HG03025 (cell line): ENCODE measurements at regions not wholly inside any gene's neighbourhood (a gene's known extent, or its start where the extent isn't known, plus 50 kb on each side); places are given as distances from the start of the nearest gene placed in this dataset.

Experiments
- ATAC-seq: cut with Tn5 transposase; IDR thresholded peaks from one replicate; pipeline ENCODE4 v1.9.1; 2021; ENCODE audit warnings: mild to moderate bottlenecking, moderate library complexity; ENCODE audit not compliant: unreplicated experiment, low FRiP score

- ATAC-seq, result no peak
Observed at GRCh38 chr15:62561571-62561970, 396.5 kb upstream of the C2CD4B start.

GRCh38 chr15:62564886-62565633 lies 400.0 kb upstream of the C2CD4B start:
- ATAC-seq, result no peak

GRCh38 chr15:62565634-62566026 lies 400.5 kb upstream of the C2CD4B start:
- no peak for ATAC-seq

GRCh38 chr15:62566248-62566647 lies 401.2 kb upstream of the C2CD4B start:
- no peak for ATAC-seq

- no peak for ATAC-seq
Observed at GRCh38 chr15:62567501-62567900, 402.4 kb upstream of the C2CD4B start.

GRCh38 chr15:62568004-62568403 lies 402.9 kb upstream of the C2CD4B start:
- ATAC-seq, result no peak

- no peak for ATAC-seq
Observed at GRCh38 chr15:62568702-62569101, 403.6 kb upstream of the C2CD4B start.

- ATAC-seq, result no peak
Observed at GRCh38 chr15:62569460-62570404, 404.6 kb upstream of the C2CD4B start.

GRCh38 chr15:62570405-62570783 lies 405.3 kb upstream of the C2CD4B start:
- ATAC-seq, result no peak

GRCh38 chr15:62571072-62571471 lies 406.0 kb upstream of the C2CD4B start:
- ATAC-seq, result no peak

GRCh38 chr15:62572797-62573196 lies 407.7 kb upstream of the C2CD4B start:
- no peak for ATAC-seq

GRCh38 chr15:62573876-62574275 lies 408.8 kb upstream of the C2CD4B start:
- no peak for ATAC-seq

- ATAC-seq, result no peak
Observed at GRCh38 chr15:62578546-62578945, 413.5 kb upstream of the C2CD4B start.

GRCh38 chr15:62578960-62579359 lies 413.9 kb upstream of the C2CD4B start:
- ATAC-seq, result no peak

GRCh38 chr15:62579842-62580241 lies 414.8 kb upstream of the C2CD4B start:
- ATAC-seq, result no peak

GRCh38 chr15:62582580-62582979 lies 417.5 kb upstream of the C2CD4B start:
- ATAC-seq, result no peak

- ATAC-seq, result no peak
Observed at GRCh38 chr15:62584301-62585235, 419.5 kb upstream of the C2CD4B start.

GRCh38 chr15:62588938-62589670 lies 424.0 kb upstream of the C2CD4B start:
- no peak for ATAC-seq

GRCh38 chr15:62591842-62592838 lies 427.1 kb upstream of the C2CD4B start:
- ATAC-seq, result no peak
